Gastrocnemius medialis (tissue), 4 donors: ENCODE measurements at regions not wholly inside any gene's neighbourhood (a gene's known extent, or its start where the extent isn't known, plus 50 kb on each side); places are given as distances from the start of the nearest gene placed in this dataset.

Source experiments
- CTCF ChIP-seq, 5 experiments: fragments of 450-650 bp in 3 of 5; fragments of 200-600 bp in 2 of 5; sonication (generic) in 2 of 5; IDR thresholded peaks in 4 of 5; conservative IDR thresholded peaks in 1 of 5; 1 replicate in 4 of 5; 2 replicates in 1 of 5; pipeline ENCODE4 v1.5.1; 2016 to 2019; ENCODE audit warnings: antibody characterized with exemption in 5 of 5, mild to moderate bottlenecking in 3 of 5, moderate library complexity in 3 of 5
- POLR2A ChIP-seq, 2 donors: fragments of 450-650 bp; IDR thresholded peaks; one replicate each; pipeline ENCODE4 v1.6.1; 2017; ENCODE audit warnings: antibody characterized with exemption in 2 of 2, mild to moderate bottlenecking in 2 of 2, moderate library complexity in 2 of 2

- TF ChIP-seq POLR2A (IDR thresholded peaks at IDR 0.05) (no peak), CTCF (IDR thresholded peaks at IDR 0.05 in 4 of 5, conservative IDR thresholded peaks at IDR 0.05 in 1 of 5) (no peak)
Observed at GRCh38 chr1:214107322-214108096, 119.7 kb downstream of the PROX1 start.
